ENCODE measurements at regions not wholly inside any gene's neighbourhood (a gene's known extent, or its start where the extent isn't known, plus 50 kb on each side); places are given as distances from the start of the nearest gene placed in this dataset.

DNA sequence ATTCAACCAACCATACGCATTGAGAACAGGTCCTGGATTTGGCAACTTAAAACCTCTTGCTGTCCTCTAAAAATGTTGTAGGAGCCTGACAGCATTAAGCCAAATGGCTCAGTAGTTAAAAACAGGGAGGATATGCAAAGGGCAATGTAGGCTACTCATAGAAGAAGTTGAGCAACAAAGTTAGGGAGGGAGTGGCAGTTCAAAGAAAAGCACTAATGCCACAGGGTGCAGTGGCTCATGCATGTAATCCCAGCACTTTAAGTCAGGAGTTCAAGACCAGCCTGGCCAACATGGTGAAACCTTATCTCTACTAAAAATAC lies 92.9 kb upstream of the ERG start:
- TF ChIP-seq ZNF558 (tag by site-specific recombination; IDR thresholded peaks at IDR 0.05) (no peak), ZNF416 (tag by site-specific recombination; IDR thresholded peaks at IDR 0.05) (no peak), ZNF785 (tag by site-specific recombination; IDR thresholded peaks at IDR 0.05) (no peak), ZBTB1 (tag by site-specific recombination; IDR thresholded peaks at IDR 0.05) (no peak), ZNF2 (tag by site-specific recombination; IDR thresholded peaks at IDR 0.05) (no peak), KLF7 (tag by site-specific recombination; IDR thresholded peaks at IDR 0.05; ENCODE audit: borderline replicate concordance) (no peak), ZNF114 (tag by site-specific recombination; IDR thresholded peaks at IDR 0.05) (no peak)
- TF ChIP-seq, protein P1, sequence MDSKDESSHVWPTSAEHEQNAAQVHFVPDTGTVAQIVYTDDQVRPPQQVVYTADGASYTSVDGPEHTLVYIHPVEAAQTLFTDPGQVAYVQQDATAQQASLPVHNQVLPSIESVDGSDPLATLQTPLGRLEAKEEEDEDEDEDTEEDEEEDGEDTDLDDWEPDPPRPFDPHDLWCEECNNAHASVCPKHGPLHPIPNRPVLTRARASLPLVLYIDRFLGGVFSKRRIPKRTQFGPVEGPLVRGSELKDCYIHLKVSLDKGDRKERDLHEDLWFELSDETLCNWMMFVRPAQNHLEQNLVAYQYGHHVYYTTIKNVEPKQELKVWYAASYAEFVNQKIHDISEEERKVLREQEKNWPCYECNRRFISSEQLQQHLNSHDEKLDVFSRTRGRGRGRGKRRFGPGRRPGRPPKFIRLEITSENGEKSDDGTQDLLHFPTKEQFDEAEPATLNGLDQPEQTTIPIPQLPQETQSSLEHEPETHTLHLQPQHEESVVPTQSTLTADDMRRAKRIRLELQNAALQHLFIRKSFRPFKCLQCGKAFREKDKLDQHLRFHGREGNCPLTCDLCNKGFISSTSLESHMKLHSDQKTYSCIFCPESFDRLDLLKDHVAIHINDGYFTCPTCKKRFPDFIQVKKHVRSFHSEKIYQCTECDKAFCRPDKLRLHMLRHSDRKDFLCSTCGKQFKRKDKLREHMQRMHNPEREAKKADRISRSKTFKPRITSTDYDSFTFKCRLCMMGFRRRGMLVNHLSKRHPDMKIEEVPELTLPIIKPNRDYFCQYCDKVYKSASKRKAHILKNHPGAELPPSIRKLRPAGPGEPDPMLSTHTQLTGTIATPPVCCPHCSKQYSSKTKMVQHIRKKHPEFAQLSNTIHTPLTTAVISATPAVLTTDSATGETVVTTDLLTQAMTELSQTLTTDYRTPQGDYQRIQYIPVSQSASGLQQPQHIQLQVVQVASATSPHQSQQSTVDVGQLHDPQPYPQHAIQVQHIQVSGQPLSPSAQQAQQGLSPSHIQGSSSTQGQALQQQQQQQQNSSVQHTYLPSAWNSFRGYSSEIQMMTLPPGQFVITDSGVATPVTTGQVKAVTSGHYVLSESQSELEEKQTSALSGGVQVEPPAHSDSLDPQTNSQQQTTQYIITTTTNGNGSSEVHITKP (tag by site-specific recombination; IDR thresholded peaks at IDR 0.05), result no peak
- TF ChIP-seq, protein P2, sequence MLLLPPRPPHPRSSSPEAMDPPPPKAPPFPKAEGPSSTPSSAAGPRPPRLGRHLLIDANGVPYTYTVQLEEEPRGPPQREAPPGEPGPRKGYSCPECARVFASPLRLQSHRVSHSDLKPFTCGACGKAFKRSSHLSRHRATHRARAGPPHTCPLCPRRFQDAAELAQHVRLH (tag by site-specific recombination; IDR thresholded peaks at IDR 0.05), result no peak
- Histone ChIP-seq H3K36me3 (ENCODE audit: control insufficient read depth in 2 of 2, insufficient read depth in 1 of 2, low read length in 2 of 2) (no peaks in the 10 kb centered on the region), H3K4me1 (ENCODE audit: control insufficient read depth, insufficient read depth, low read length) (0 out of 2 replicates have a peak, but pooled peaks cover 3% of the 10 kb centered on the region), H3K4me3 (ENCODE audit: low read depth, low read length) (no peak overlapping the region), H3K27ac (ENCODE audit: extremely low read depth, low read depth, low read length) (no peak overlapping the region), H3K9me3 (ENCODE audit: control insufficient read depth, insufficient read depth, low read depth, low read length) (no peaks in the 10 kb centered on the region)
- POLR2A ChIA-PET, result no interaction called here
- CTCF ChIA-PET, result interaction anchor here (0.7 kb wide), 1 partner anchor 20 kb away, joined by 3 read pairs; no protein-coding TSS in a partner anchor

DNA sequence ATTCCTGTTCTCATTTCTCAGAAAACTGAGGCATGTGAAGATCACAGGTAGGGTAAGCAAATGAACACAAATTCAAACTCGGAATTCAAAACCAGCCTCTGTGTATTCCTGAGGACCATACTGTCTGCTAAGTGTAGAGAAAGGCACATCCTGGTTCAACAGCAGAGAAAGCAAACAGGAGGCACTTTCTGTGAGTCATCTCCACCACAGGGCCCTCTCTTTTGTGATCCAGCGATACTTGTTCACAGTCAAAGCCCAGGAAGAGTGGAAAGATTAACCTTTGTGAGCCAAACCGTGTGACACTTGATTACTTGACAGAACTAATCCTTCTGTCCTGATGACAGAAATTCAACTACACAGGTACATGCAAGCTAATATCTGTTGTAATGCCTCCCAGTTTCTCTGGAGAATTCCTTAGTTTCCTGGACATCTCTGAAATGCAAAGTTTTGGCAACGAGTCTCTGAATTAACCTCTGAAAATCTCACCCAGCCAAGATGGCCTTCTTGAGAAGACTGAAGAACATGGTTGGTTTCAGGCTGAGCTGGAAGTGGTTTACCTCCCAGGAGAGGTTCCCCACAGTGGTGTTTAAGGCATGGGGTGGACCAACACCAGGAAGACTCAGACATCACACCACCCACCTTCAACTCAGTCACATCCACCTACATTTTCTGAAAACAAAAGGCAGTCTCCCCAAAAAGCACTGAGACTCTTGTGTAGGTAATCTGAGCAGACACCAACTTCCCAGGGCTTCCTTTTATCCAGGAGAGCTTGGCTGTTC lies 98.2 kb upstream of the ERG start:
- no peaks in the 10 kb centered on the region for H3K9me3 ChIP-seq (ENCODE audit: control insufficient read depth, insufficient read depth, low read depth, low read length)
- TF ChIP-seq WT1 (tag by site-specific recombination; IDR thresholded peaks at IDR 0.05) (no peak), GLIS1 (tag by site-specific recombination; IDR thresholded peaks at IDR 0.05) (0 out of 2 replicates have a peak, but pooled peaks have one; percentile 35)
- CTCF ChIA-PET, result interaction anchor here (0.7 kb wide), 1 partner anchor 9 kb away, joined by 3 read pairs; no protein-coding TSS in a partner anchor
- H3K27ac ChIP-seq (ENCODE audit: extremely low read depth, low read depth, low read length), result no peak overlapping the region
- POLR2A ChIA-PET, result no interaction called here
- no peaks in the 10 kb centered on the region for H3K36me3 ChIP-seq (ENCODE audit: control insufficient read depth in 2 of 2, insufficient read depth in 1 of 2, low read length in 2 of 2)
- no peak overlapping the region for H3K4me3 ChIP-seq (ENCODE audit: low read depth, low read length)
- H3K4me1 ChIP-seq (ENCODE audit: control insufficient read depth, insufficient read depth, low read length), result 0 out of 2 replicates have a peak, but pooled peaks cover 3% of the 10 kb centered on the region

DNA sequence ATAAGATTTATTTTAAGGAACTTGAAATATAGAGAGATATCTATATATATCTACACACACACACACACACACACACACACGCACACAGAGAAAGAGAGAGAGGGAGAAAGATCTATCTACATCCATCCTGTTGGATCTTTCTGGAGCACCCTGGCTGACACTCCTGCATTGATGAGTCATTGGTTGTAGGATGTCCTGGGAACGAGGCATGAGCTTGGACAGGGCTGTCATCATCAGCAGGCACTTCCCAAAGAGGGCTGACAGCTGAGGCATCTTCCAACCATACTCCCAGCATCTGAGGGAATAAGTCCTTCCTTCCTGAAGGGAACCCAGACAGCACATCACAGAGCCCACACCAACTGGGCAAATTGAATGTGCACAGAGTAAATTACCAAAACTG lies 99.1 kb upstream of the ERG start:
- TF ChIP-seq EGR2 (tag by site-specific recombination; IDR thresholded peaks at IDR 0.05; ENCODE audit: low read depth), result no peak
- no peak for TF ChIP-seq ZNF677 (tag by site-specific recombination; IDR thresholded peaks at IDR 0.05)
- TF ChIP-seq, protein P3, sequence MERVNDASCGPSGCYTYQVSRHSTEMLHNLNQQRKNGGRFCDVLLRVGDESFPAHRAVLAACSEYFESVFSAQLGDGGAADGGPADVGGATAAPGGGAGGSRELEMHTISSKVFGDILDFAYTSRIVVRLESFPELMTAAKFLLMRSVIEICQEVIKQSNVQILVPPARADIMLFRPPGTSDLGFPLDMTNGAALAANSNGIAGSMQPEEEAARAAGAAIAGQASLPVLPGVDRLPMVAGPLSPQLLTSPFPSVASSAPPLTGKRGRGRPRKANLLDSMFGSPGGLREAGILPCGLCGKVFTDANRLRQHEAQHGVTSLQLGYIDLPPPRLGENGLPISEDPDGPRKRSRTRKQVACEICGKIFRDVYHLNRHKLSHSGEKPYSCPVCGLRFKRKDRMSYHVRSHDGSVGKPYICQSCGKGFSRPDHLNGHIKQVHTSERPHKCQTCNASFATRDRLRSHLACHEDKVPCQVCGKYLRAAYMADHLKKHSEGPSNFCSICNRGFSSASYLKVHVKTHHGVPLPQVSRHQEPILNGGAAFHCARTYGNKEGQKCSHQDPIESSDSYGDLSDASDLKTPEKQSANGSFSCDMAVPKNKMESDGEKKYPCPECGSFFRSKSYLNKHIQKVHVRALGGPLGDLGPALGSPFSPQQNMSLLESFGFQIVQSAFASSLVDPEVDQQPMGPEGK (tag by site-specific recombination; IDR thresholded peaks at IDR 0.05), result no peak
- TF ChIP-seq ZNF791 (tag by site-specific recombination; IDR thresholded peaks at IDR 0.05), result no peak
- no peak for TF ChIP-seq ZNF169 (tag by site-specific recombination; IDR thresholded peaks at IDR 0.05)
- no peak for TF ChIP-seq ZNF654 (tag by site-specific recombination; IDR thresholded peaks at IDR 0.05; ENCODE audit: low read depth)
- no peak for TF ChIP-seq PRDM1 (tag by site-specific recombination; IDR thresholded peaks at IDR 0.05)
- no peak for TF ChIP-seq ZNF335 (tag by site-specific recombination; conservative IDR thresholded peaks at IDR 0.05)
- TF ChIP-seq ZNF423 (tag by site-specific recombination; IDR thresholded peaks at IDR 0.05), result no peak
- TF ChIP-seq ZNF544 (tag by site-specific recombination; IDR thresholded peaks at IDR 0.05), result no peak
- TF ChIP-seq ZNF610 (tag by site-specific recombination; IDR thresholded peaks at IDR 0.05; ENCODE audit: borderline replicate concordance), result no peak
- no peak for TF ChIP-seq GLIS2 (tag by site-specific recombination; IDR thresholded peaks at IDR 0.05)
- TF ChIP-seq, protein P2 (tag by site-specific recombination; IDR thresholded peaks at IDR 0.05), result no peak
- TF ChIP-seq ZNF23 (tag by site-specific recombination; IDR thresholded peaks at IDR 0.05; ENCODE audit: borderline replicate concordance), result no peak
- no peak for TF ChIP-seq WT1 (tag by site-specific recombination; IDR thresholded peaks at IDR 0.05)
- TF ChIP-seq ZNF274 (IDR thresholded peaks at IDR 0.05; ENCODE audit: low read length), result no peak
- TF ChIP-seq ZNF274 (tag by site-specific recombination; IDR thresholded peaks at IDR 0.05; ENCODE audit: borderline replicate concordance), result no peak
- TF ChIP-seq KLF16 (tag by site-specific recombination; IDR thresholded peaks at IDR 0.05), result no peak
- ChIA-PET POLR2A (no interaction called here), CTCF (no interaction called here)
- Histone ChIP-seq H3K4me1 (ENCODE audit: control insufficient read depth, insufficient read depth, low read length) (0 out of 2 replicates have a peak, but pooled peaks cover 3% of the 10 kb centered on the region), H3K36me3 (ENCODE audit: control insufficient read depth in 2 of 2, insufficient read depth in 1 of 2, low read length in 2 of 2) (no peaks in the 10 kb centered on the region), H3K9me3 (ENCODE audit: control insufficient read depth, insufficient read depth, low read depth, low read length) (no peaks in the 10 kb centered on the region), H3K4me3 (ENCODE audit: low read depth, low read length) (no peak overlapping the region), H3K27ac (ENCODE audit: extremely low read depth, low read depth, low read length) (no peak overlapping the region)
